ENCODE measurements at regions not wholly inside any gene's neighbourhood (a gene's known extent, or its start where the extent isn't known, plus 50 kb on each side); places are given as distances from the start of the nearest gene placed in this dataset.
"Not testable (repeated sequence)": the region's sequence is repeated elsewhere in the genome, so short reads cannot be mapped to it uniquely, and the experiment has no call there.

DNA sequence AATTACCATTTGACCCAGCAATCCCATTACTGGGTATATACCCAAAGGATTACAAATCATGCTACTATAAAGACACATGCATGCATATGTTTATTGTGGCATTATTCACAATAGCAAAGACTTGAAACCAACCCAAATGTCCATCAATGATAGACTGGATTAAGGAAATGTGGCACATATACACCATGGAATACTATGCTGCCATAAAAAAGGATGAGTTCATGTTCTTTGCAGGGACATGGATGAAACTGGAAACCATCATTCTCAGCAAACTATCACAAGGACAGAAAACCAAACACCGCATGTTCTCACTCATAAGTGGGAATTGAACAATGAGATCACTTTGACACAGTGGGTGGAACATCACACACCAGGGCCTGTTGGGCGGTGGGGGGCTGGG is 83.9 kb upstream of the MAP3K1 start:
- DNase-seq = not testable (repeated sequence)

- DNase-seq = no peak
Measured at GRCh38 chr5:56729488-56729887, 85.9 kb upstream of the MAP3K1 start.

GRCh38 chr5:56725711-56726411 is 89.5 kb upstream of the MAP3K1 start:
- peak; percentile 77 for DNase-seq

DNA sequence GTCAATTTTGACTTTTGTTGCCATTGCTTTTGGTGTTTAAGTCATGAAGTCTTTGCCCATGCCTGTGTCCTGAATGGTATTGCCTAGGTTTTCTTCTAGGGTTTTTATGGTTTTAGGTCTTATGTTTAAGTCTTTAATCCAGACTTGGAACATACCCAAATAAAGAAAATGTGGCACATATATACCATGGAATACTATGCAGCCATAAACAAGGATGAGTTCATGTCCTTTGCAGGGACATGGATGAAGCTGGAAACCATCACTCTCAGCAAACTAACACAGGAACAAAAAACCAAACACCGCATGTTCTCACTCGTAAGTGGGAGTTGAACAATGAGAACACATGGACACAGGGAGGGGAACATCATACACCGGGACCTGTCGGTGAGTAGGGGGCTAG is 90.5 kb upstream of the MAP3K1 start:
- not testable (repeated sequence) for DNase-seq

- DNase-seq = no peak
Measured at GRCh38 chr5:56722317-56722716, 93.0 kb upstream of the MAP3K1 start.

DNA sequence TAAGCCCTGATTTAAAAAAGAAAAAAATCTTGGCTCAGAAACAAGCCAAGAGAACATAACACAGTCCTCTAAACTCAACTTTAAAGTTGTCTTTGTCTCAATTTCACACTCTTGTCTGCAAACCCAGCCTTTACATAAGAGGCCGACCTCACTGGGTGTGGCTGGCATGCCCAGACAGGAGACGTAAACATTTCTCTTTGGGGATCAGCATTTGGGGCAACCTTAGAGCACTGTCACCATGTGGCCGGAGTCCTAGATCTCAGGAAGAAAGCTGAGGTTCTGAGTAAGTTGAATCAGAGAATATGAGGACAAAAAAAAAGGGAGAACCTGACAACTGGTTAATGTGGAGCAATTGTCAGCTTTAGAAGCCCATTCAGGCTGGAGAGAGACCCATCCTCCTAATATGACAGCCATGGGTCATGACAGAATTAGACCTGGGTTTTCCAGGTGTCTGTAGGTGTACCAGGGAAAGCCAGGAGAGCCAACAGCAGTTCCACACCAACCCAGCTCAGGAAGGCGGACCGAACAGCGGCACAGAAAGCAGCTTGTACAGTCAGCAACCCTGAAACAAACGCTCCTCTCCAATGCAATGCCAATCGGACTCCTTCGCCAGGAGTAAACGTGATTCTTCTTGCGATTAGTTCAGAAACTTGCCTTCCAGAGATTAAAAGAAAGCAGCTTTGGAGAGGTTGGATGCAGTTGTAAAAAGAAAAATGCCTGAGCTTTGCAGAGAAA is 97.9 kb upstream of the MAP3K1 start:
- DNase-seq = no peak

GRCh38 chr5:56715986-56716385 is 99.4 kb upstream of the MAP3K1 start:
- DNase-seq = no peak

DNA sequence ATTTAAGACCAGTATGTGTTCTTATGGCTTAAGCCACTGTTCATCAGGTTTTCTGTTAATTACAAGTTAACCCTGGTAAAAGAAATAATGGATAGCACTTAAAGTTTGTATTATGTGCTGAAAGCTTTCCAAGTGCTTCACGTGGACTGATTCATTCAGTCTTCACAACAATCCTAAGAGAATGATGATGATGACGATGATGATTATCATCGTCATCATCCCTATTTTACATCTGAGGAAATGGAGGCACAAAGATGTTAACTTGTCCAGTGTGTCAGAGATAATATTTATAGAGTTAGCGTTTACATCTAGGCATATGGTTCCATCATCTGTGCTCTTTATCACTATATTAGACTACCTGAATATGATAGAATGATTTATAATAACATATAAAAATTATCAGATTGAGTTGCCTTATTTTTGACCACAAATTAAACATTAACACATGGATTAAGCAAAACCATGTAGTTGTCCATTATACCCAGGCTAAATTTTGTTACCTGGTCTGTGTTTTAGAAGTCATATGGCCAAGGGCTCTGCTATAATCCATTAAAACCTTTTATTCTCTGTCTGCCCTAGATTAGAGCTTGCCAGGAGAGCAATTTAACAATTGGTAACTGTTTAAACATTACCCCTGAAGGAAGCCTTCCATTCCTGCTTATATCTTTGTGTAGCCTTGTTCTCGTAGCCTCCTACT is 102.3 kb upstream of the MAP3K1 start:
- no peak for DNase-seq

DNA sequence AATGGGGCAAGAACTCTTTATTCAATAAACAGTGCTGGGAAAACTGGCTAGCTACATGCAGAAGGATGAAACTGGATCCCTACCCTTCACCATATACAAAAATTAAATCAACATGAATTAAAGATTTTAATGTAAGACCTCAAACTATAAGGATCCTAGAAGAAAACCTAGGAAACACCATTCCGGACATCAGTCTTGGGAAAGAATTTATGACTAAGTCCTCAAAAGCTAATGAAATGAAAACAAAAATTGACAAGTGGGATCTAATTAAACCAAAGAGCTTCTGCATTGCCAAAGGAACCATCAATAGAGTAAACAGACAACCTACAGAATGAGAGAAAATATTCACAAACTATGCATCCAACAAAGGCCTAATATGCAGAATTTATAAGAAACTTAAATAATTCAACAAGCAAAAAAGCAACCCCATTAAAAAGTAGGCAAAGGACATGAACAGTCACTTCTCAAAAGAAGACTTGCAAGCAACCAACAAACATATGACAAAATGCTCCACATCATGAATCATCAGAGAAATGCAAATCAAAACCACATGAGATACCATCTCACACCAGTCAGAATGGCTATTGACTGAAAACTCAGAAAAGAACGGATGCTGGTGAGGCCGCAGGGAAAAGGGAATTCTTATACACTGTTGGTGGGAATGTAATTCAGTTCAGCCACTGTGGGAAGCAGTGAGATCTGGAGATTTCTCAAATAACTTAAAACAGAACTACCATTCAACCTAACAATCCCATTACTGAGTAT is 104.3 kb upstream of the MAP3K1 start:
- peak; percentile 11 for DNase-seq

GRCh38 chr5:56706504-56706903 is 108.8 kb upstream of the MAP3K1 start:
- DNase-seq = no peak

DNA sequence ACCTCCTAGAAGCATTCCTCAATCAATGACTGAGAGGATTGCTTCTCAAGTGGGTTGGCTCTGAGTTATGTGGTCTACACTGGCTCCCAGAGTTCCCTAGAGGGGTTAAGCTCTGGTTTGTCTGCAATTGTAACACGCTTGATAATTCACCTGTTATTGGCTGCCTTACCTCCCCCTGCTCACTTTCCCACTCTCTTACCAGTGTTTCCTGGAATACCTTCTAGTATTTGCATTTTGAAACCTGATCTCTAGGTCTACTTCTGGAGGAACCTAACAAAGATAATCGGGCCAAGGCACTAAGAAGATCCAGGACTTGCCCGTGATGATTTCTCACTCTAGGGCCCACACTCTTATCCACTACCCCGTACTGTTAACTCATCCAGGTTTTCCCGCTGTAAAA is 110.1 kb upstream of the MAP3K1 start:
- DNase-seq = no peak

- no peak for DNase-seq
Measured at GRCh38 chr5:56703952-56704351, 111.4 kb upstream of the MAP3K1 start.

- DNase-seq = no peak
Measured at GRCh38 chr5:56700711-56701110, 114.6 kb upstream of the MAP3K1 start.

GRCh38 chr5:56699538-56699937 is 115.8 kb upstream of the MAP3K1 start:
- DNase-seq = no peak

GRCh38 chr5:56698463-56699381 is 116.6 kb upstream of the MAP3K1 start:
- DNase-seq = no peak

DNA sequence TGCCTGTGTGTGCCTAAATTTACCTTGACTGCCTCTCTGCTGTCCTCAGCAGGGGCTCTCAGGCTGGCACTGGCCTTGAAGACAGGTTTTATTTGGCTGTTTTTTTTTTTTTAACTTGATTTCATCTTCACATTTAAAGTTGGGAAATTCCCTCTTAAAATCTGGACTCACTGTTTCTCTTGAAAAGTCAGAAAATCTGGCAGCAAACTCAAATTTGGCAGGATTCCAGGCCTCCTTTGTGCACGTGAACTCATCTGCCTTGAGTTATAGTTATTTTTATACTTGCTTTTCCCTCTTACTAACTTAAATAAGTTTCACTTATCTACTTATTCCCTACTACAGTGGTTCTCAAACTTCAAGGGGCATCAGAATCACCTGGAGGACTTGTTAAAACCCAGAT is 118.4 kb upstream of the MAP3K1 start:
- no peak for DNase-seq

DNA sequence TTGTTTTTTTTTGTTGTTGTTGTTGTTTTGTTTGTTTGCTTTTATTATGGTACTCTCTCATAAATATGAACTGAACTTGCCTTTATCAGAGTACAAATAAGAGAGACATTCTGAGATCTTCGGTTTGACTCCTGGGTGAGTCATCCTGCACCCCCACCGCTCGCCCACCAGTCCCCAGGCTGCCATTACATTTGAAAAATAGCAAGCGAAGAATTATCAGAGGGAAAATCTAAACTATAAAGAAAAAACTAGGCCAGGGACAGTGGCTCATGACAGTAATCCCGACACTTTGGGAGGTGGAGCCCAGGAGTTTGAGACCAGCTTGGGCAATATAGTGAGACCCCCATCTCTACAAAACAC is 122.1 kb upstream of the MAP3K1 start:
- DNase-seq = no peak

DNA sequence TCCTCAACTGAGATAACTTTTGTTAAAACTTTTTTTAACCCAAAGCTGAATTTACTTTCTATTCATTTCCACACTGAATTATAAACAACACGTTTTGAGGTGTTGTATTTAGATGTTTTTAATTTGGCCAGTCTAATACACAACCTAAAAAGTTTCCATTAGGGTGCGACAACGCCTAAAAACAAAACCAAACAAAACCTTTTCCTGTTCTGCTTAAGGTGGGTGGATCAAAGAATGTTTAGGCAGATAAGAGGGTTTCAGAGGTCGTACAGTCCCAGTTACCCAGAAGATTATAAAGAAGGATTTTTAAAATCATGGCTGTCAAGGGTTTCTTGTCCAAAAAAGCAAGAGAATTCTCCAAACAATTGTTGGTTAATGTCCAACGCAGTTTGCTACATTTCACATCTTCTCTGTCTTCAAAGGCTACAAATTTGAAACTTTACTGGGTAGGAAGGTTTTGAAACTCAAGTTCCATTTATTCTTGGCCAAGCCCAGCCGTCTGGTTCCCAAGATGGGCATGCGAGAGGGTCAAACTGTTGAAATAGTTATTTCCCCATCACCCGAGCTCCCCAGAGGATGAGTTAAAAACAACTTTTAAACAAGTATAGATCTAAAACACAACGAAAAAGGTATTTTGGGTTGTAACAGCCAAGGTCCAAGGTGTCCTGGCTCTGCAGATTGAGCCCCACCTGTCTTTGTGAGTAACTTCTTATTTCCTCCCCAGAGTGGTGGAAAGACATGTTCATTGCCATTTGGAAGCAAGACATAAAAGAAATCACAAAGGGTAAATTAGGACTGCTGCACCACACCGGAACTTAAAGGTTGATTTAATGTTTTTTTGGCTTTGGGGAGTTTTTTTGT is 122.8 kb upstream of the MAP3K1 start:
- peak; percentile 51 for DNase-seq

DNA sequence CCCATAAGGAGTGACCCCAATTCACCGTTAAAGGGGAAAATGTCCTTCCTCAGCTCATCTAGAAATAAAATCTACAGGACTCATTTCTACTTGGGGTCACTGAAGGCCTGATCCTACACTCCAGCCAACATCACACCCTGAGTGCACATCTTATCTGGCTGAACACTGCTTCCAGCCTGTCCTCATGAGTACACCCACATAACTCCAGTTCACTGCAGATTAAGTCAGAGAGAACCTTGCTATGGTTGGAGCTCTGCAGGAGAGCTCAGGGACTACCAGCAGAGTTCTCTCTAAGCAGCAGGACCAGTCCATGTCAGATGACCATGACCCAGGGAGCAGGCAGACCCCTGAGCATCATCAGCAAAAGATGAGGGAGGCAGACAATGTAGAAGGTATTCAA is 126.9 kb upstream of the MAP3K1 start:
- DNase-seq = peak; percentile 21

- DNase-seq = peak; percentile 65
Measured at GRCh38 chr5:56686337-56687195, 128.8 kb upstream of the MAP3K1 start.
